Heart left ventricle (tissue), 13 donors: ENCODE measurements at regions not wholly inside any gene's neighbourhood (a gene's known extent, or its start where the extent isn't known, plus 50 kb on each side); places are given as distances from the start of the nearest gene placed in this dataset.

ENCODE experiments used
- POLR2A ChIP-seq, 2 donors: fragments of 450-650 bp; IDR thresholded peaks; one replicate each; pipeline ENCODE4 v1.6.1; 2017; ENCODE audit warnings: antibody characterized with exemption in 2 of 2, mild to moderate bottlenecking in 2 of 2, moderate library complexity in 2 of 2
- TF ChIP-seq, protein P1 (sequence below), 12 donors: fragments of 200-600 bp; sonication (generic) in 4 of 12; IDR thresholded peaks; one replicate each; pipeline versions ENCODE4 v1.5.0 to v1.8.0; 2018 to 2022; ENCODE audit warnings: antibody characterized with exemption in 12 of 12, mild to moderate bottlenecking in 5 of 12
- donor health status: ischemic (EF 13 %, LVEDD 7.1; RV severe dilation, severe dysfunction).
- donor health status: DM: no; HTN: yes; CAD: no.
- donor health status: DM: no; HTN: no; CAD: no.
- donor health status: ischemic (EF 25% LVEDD 6.9; RV normal size, moderate dysfunction).
- donor health status: ischemic (EF 25% LVEDD 5.7; RV mildly dilated, moderate dysfunction).
- donor health status: ischemic (EF 35%, LVEDD 5.7; RV mildly dilated, moderate dysfunction).
- donor health status: nonischemic (EF 11% LVEDD 7.7; RV severe dilation, severe dysfunction).
- donor health status: DM: yes; HTN: yes; CAD: no.
- donor health status: PGD.
- donor health status: ischemic (EF 29% LVEDD 5.4; RV normal size, mild dysfunction).
- donor health status: nonischemic (EF 23%, LVEDD 6.1; RV moderate dilation, normal function).

DNA sequence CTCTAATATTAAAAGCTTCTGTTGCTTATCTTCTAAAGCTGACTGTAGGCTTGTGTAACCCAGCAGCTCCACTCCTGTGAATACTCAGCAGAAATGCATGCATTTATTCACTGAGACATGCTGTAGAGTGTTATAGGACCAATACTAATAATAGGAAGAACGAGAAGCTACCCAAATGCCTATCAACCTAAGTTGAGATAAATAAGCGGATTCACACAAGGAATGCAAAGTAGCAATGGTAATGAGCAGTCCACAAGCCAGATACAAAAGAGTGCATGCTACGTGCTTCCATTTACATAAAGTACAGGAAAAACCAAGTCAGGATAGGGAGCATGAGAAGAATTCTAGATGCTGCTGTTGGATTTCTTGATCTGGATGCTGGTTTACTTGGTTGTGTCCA lies 155.9 kb downstream of the AASDH start:
- TF ChIP-seq, protein P1, sequence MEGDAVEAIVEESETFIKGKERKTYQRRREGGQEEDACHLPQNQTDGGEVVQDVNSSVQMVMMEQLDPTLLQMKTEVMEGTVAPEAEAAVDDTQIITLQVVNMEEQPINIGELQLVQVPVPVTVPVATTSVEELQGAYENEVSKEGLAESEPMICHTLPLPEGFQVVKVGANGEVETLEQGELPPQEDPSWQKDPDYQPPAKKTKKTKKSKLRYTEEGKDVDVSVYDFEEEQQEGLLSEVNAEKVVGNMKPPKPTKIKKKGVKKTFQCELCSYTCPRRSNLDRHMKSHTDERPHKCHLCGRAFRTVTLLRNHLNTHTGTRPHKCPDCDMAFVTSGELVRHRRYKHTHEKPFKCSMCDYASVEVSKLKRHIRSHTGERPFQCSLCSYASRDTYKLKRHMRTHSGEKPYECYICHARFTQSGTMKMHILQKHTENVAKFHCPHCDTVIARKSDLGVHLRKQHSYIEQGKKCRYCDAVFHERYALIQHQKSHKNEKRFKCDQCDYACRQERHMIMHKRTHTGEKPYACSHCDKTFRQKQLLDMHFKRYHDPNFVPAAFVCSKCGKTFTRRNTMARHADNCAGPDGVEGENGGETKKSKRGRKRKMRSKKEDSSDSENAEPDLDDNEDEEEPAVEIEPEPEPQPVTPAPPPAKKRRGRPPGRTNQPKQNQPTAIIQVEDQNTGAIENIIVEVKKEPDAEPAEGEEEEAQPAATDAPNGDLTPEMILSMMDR (IDR thresholded peaks at IDR 0.05) = no peak
- TF ChIP-seq POLR2A (IDR thresholded peaks at IDR 0.05) = no peak
